ENCODE measurements at regions not wholly inside any gene's neighbourhood (a gene's known extent, or its start where the extent isn't known, plus 50 kb on each side); places are given as distances from the start of the nearest gene placed in this dataset.

- H3K36me3 ChIP-seq: no peaks in the 10 kb centered on the region
- TF ChIP-seq, protein P1, sequence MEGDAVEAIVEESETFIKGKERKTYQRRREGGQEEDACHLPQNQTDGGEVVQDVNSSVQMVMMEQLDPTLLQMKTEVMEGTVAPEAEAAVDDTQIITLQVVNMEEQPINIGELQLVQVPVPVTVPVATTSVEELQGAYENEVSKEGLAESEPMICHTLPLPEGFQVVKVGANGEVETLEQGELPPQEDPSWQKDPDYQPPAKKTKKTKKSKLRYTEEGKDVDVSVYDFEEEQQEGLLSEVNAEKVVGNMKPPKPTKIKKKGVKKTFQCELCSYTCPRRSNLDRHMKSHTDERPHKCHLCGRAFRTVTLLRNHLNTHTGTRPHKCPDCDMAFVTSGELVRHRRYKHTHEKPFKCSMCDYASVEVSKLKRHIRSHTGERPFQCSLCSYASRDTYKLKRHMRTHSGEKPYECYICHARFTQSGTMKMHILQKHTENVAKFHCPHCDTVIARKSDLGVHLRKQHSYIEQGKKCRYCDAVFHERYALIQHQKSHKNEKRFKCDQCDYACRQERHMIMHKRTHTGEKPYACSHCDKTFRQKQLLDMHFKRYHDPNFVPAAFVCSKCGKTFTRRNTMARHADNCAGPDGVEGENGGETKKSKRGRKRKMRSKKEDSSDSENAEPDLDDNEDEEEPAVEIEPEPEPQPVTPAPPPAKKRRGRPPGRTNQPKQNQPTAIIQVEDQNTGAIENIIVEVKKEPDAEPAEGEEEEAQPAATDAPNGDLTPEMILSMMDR (IDR thresholded peaks at IDR 0.05): no peak
- intact Hi-C loops (cut with DNase I): no loop called here
These were observed 1091.8 kb downstream of the AACS start for GRCh38 chr12:126156806-126157574.

GRCh38 chr12:126157575-126157966, 1092.3 kb downstream of the AACS start:
- DNase-seq (no peak), ATAC-seq (no peak)
- Histone ChIP-seq H3K9me3 (no peaks in the 10 kb centered on the region), H3K27ac (no peak overlapping the region), H3K4me3 (no peak overlapping the region), H3K27me3 (no peaks in the 10 kb centered on the region), H3K4me1 (no peaks in the 10 kb centered on the region), H3K36me3 (no peaks in the 10 kb centered on the region)
- TF ChIP-seq, protein P1 (IDR thresholded peaks at IDR 0.05): no peak
- intact Hi-C loops (cut with DNase I): no loop called here

More at GRCh38 chr12:126156806-126157574, 1091.8 kb downstream of the AACS start:
- Histone ChIP-seq H3K27ac (no peak overlapping the region), H3K27me3 (no peaks in the 10 kb centered on the region), H3K4me1 (no peaks in the 10 kb centered on the region), H3K9me3 (no peaks in the 10 kb centered on the region), H3K4me3 (no peak overlapping the region)
- no peak for DNase-seq
- no peak for ATAC-seq

- TF ChIP-seq, protein P1 (IDR thresholded peaks at IDR 0.05): no peak
- H3K36me3 ChIP-seq: no peaks in the 10 kb centered on the region
- ATAC-seq (no peak), DNase-seq (no peak)
- H3K27ac ChIP-seq: no peak overlapping the region
- H3K9me3 ChIP-seq: no peaks in the 10 kb centered on the region
- intact Hi-C loops (cut with DNase I): no loop called here
- no peaks in the 10 kb centered on the region for H3K27me3 ChIP-seq
- no peak overlapping the region for H3K4me3 ChIP-seq
- no peaks in the 10 kb centered on the region for H3K4me1 ChIP-seq
These were observed 1093.9 kb downstream of the AACS start for GRCh38 chr12:126159139-126159538.

- no peak for ATAC-seq
- intact Hi-C loops (cut with DNase I): no loop called here
- H3K9me3 ChIP-seq: no peaks in the 10 kb centered on the region
These were observed 1095.7 kb downstream of the AACS start for GRCh38 chr12:126160912-126161311.

DNA sequence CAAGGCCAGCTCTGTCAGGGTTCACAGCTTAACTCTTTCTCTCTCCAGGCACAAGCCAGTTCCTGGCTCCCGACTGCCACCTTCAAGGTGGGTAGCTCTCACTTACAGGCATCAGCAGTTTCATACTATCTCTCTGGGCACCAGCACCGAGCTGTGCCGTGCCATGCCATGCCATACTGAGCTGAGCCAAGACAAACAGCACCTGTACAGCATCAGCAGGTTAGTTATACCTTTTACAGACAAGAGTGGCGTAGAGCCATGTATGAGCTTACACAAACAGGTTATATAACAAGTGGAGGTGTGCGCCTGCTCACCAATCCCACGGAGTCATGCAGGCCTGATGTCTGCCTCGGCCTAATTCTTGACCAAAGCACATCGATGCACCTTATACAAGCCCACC, 1098.7 kb downstream of the AACS start:
- ATAC-seq (no peak), DNase-seq (no peak)
- H3K27me3 ChIP-seq: no peaks in the 10 kb centered on the region
- no peaks in the 10 kb centered on the region for H3K4me1 ChIP-seq
- H3K36me3 ChIP-seq: no peaks in the 10 kb centered on the region
- H3K9me3 ChIP-seq: no peaks in the 10 kb centered on the region
- intact Hi-C loops (cut with DNase I): no loop called here
- H3K4me3 ChIP-seq: no peak overlapping the region
- no peak overlapping the region for H3K27ac ChIP-seq
- TF ChIP-seq, protein P1 (IDR thresholded peaks at IDR 0.05): no peak

More at GRCh38 chr12:126160912-126161311, 1095.7 kb downstream of the AACS start:
- Histone ChIP-seq H3K27me3 (no peaks in the 10 kb centered on the region), H3K4me1 (no peaks in the 10 kb centered on the region), H3K4me3 (no peak overlapping the region), H3K27ac (no peak overlapping the region), H3K36me3 (no peaks in the 10 kb centered on the region)
- no peak for DNase-seq
- TF ChIP-seq, protein P1 (IDR thresholded peaks at IDR 0.05): no peak

Data from upper lobe of right lung (tissue), 1 donor.